ENCODE measurements at regions not wholly inside any gene's neighbourhood (a gene's known extent, or its start where the extent isn't known, plus 50 kb on each side); places are given as distances from the start of the nearest gene placed in this dataset.

DNA sequence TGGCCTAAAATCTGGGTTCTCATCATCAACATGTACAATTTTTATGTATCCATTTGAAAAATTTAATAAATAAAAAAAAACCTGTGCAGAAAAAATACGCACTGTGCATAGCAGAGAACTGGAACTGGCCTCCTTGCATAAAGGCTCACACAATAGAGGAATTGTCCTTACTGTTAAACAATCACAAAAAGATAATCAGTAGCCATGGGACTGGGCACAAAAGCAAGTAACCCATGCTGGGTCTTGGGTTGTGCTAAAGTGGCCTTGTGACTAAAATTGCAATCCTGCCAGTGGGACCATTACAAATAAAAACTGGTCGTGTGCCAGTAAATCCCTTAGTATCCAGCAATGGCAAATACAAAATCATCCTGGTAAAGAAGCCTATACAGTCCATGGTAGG is 1646.6 kb downstream of the MAT2B start:
- Histone ChIP-seq H4K20me1 (ENCODE audit: control insufficient read depth, extremely low read depth, insufficient read depth, low read length) (no peaks in the 10 kb centered on the region), H3K9me1 (ENCODE audit: control insufficient read depth, extremely low read depth, insufficient read depth, low read length) (no peaks in the 10 kb centered on the region), H3K9ac (ENCODE audit: control insufficient read depth, extremely low read depth, insufficient read depth, low read length) (no peak overlapping the region), H3K79me2 (ENCODE audit: control insufficient read depth, insufficient read depth, low read length) (no peaks in the 10 kb centered on the region), H3K4me2 (ENCODE audit: control insufficient read depth, extremely low read depth, insufficient read depth, low read depth, low read length) (no peak overlapping the region), H3K27ac (ENCODE audit: control insufficient read depth, insufficient read depth, low read length) (no peak overlapping the region), H3K4me1 (ENCODE audit: control insufficient read depth, extremely low read depth, insufficient read depth, low read length) (no peaks in the 10 kb centered on the region), H3K4me3 (ENCODE audit: control insufficient read depth in 2 of 3, extremely low read depth in 1 of 3, insufficient read depth in 2 of 3, low read depth in 1 of 3, low read length in 3 of 3) (no peak overlapping the region), H3K36me3 (ENCODE audit: control insufficient read depth in 2 of 2, extremely low read depth in 1 of 2, insufficient read depth in 2 of 2, low read length in 2 of 2) (no peaks in the 10 kb centered on the region), H3K27me3 (ENCODE audit: control insufficient read depth, extremely low read depth, insufficient read depth, low read length) (no peaks in the 10 kb centered on the region), H2AFZ (ENCODE audit: control insufficient read depth, low read length) (no peak overlapping the region), H3K9me3 (ENCODE audit: control insufficient read depth, low read depth, low read length) (no peaks in the 10 kb centered on the region)
- dilution Hi-C loops (cut with MboI; ENCODE audit: extremely low pct_ligation_motif_present, low sequenced_read_pairs) = no loop called here
- TF ChIP-seq, protein P1, sequence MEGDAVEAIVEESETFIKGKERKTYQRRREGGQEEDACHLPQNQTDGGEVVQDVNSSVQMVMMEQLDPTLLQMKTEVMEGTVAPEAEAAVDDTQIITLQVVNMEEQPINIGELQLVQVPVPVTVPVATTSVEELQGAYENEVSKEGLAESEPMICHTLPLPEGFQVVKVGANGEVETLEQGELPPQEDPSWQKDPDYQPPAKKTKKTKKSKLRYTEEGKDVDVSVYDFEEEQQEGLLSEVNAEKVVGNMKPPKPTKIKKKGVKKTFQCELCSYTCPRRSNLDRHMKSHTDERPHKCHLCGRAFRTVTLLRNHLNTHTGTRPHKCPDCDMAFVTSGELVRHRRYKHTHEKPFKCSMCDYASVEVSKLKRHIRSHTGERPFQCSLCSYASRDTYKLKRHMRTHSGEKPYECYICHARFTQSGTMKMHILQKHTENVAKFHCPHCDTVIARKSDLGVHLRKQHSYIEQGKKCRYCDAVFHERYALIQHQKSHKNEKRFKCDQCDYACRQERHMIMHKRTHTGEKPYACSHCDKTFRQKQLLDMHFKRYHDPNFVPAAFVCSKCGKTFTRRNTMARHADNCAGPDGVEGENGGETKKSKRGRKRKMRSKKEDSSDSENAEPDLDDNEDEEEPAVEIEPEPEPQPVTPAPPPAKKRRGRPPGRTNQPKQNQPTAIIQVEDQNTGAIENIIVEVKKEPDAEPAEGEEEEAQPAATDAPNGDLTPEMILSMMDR (optimal IDR thresholded peaks at IDR 0.05 in 1 of 3, IDR thresholded peaks at IDR 0.05 in 1 of 3, conservative IDR thresholded peaks at IDR 0.05 in 1 of 3; ENCODE audit: extremely low read depth in 1 of 3, insufficient read depth in 2 of 3, low read length in 3 of 3) = no peak
- TF ChIP-seq EZH2 (IDR thresholded peaks at IDR 0.05; ENCODE audit: low read length) = no peak
- FAIRE-seq (no peak), DNase-seq (ENCODE audit: low read depth, low spot score) (no peak)

DNA sequence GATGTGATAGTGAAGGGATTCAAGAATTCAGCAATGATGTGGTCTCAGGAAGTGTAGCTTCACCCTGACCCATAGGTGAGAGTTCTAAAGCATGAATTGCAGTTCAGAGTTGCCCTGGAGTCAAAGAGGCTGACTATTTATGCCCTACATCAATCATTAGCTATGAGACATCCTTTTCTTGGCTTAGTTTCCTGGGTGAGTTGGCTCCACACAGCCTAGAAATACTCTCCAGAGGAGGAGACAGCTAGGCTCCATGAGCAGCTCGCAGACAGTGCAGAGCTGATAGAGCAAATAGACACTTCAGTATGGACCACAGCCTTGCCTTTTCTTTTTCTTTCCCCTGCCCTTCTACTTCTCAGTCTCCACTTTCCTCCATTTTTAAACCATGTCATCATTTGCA is 1651.8 kb downstream of the MAT2B start:
- Histone ChIP-seq H3K4me3 (ENCODE audit: control insufficient read depth in 2 of 3, extremely low read depth in 1 of 3, insufficient read depth in 2 of 3, low read depth in 1 of 3, low read length in 3 of 3) (no peak overlapping the region), H3K27ac (ENCODE audit: control insufficient read depth, insufficient read depth, low read length) (no peak overlapping the region), H3K27me3 (ENCODE audit: control insufficient read depth, extremely low read depth, insufficient read depth, low read length) (no peaks in the 10 kb centered on the region), H3K9me1 (ENCODE audit: control insufficient read depth, extremely low read depth, insufficient read depth, low read length) (no peaks in the 10 kb centered on the region), H3K9ac (ENCODE audit: control insufficient read depth, extremely low read depth, insufficient read depth, low read length) (no peak overlapping the region), H4K20me1 (ENCODE audit: control insufficient read depth, extremely low read depth, insufficient read depth, low read length) (no peaks in the 10 kb centered on the region), H3K79me2 (ENCODE audit: control insufficient read depth, insufficient read depth, low read length) (no peaks in the 10 kb centered on the region), H2AFZ (ENCODE audit: control insufficient read depth, low read length) (no peak overlapping the region), H3K36me3 (ENCODE audit: control insufficient read depth in 2 of 2, extremely low read depth in 1 of 2, insufficient read depth in 2 of 2, low read length in 2 of 2) (no peaks in the 10 kb centered on the region), H3K9me3 (ENCODE audit: control insufficient read depth, low read depth, low read length) (no peaks in the 10 kb centered on the region), H3K4me1 (ENCODE audit: control insufficient read depth, extremely low read depth, insufficient read depth, low read length) (no peaks in the 10 kb centered on the region), H3K4me2 (ENCODE audit: control insufficient read depth, extremely low read depth, insufficient read depth, low read depth, low read length) (no peak overlapping the region)
- DNase-seq (ENCODE audit: low read depth, low spot score) = no peak
- TF ChIP-seq, protein P1 (optimal IDR thresholded peaks at IDR 0.05 in 1 of 3, IDR thresholded peaks at IDR 0.05 in 1 of 3, conservative IDR thresholded peaks at IDR 0.05 in 1 of 3; ENCODE audit: extremely low read depth in 1 of 3, insufficient read depth in 2 of 3, low read length in 3 of 3) = no peak
- no peak for TF ChIP-seq EZH2 (IDR thresholded peaks at IDR 0.05; ENCODE audit: low read length)
- no peak for FAIRE-seq
- dilution Hi-C loops (cut with MboI; ENCODE audit: extremely low pct_ligation_motif_present, low sequenced_read_pairs) = no loop called here

Data from keratinocyte (primary cell).